Vagina (tissue), 2 donors: ENCODE measurements at regions not wholly inside any gene's neighbourhood (a gene's known extent, or its start where the extent isn't known, plus 50 kb on each side); places are given as distances from the start of the nearest gene placed in this dataset.

Source experiments
- POLR2AphosphoS5 ChIP-seq, 2 donors: sonication (generic); formaldehyde crosslinking; IDR thresholded peaks; one replicate each; pipeline ENCODE4 v1.9.0; 2017; ENCODE audit warnings: antibody characterized with exemption in 2 of 2, mild to moderate bottlenecking in 2 of 2, low read depth in 1 of 2; ENCODE audit not compliant: insufficient read depth in 1 of 2
- TF ChIP-seq, protein P1 (sequence below), 3 experiments: fragments of 450-650 bp in 2 of 3; fragments of 200-600 bp in 1 of 3; sonication (generic) in 1 of 3; IDR thresholded peaks; one replicate each; pipeline ENCODE4 v1.5.1; 2017 to 2019; ENCODE audit warnings: antibody characterized with exemption in 3 of 3, mild to moderate bottlenecking in 2 of 3, moderate library complexity in 2 of 3

- TF ChIP-seq, protein P1, sequence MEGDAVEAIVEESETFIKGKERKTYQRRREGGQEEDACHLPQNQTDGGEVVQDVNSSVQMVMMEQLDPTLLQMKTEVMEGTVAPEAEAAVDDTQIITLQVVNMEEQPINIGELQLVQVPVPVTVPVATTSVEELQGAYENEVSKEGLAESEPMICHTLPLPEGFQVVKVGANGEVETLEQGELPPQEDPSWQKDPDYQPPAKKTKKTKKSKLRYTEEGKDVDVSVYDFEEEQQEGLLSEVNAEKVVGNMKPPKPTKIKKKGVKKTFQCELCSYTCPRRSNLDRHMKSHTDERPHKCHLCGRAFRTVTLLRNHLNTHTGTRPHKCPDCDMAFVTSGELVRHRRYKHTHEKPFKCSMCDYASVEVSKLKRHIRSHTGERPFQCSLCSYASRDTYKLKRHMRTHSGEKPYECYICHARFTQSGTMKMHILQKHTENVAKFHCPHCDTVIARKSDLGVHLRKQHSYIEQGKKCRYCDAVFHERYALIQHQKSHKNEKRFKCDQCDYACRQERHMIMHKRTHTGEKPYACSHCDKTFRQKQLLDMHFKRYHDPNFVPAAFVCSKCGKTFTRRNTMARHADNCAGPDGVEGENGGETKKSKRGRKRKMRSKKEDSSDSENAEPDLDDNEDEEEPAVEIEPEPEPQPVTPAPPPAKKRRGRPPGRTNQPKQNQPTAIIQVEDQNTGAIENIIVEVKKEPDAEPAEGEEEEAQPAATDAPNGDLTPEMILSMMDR (IDR thresholded peaks at IDR 0.05) = no peak
- no peak for TF ChIP-seq POLR2AphosphoS5 (IDR thresholded peaks at IDR 0.05; ENCODE audit: insufficient read depth in 1 of 2, low read depth in 1 of 2)
Measured at GRCh38 chr9:27800692-27801370, 227.6 kb upstream of the C9orf72 start.
